Mucosa of gallbladder (tissue), 1 donor: ENCODE measurements at regions not wholly inside any gene's neighbourhood (a gene's known extent, or its start where the extent isn't known, plus 50 kb on each side); places are given as distances from the start of the nearest gene placed in this dataset.

Source experiments
- DNase-seq: peaks from one replicate; pipeline ENCODE4 v3.0.0-alpha.2; 2020; ENCODE audit warnings: low spot score
- donor health status: DM: no; HTN: no; CAD: no.

DNA sequence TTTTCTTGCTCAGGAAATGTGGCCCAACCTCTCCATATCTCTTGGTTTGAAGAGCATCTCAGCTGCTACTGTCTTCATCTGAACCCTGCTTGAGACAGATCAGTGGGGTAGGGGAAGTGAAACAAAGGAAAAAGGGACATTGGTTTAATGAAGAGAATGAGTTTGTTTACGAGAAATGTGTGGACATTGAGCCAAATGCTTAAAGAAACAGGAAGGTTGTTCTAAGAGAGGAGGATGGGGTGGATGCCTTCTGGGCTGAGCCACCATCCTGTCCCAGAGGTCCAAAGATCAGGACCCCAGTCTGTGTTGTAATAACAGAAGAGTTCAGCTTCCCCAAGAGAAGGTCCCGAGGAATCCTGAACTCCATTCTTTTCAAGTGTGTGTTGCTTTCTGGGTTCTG, 369.7 kb downstream of the INSC start:
- DNase-seq: no peak

GRCh38 chr11:15485432-15485831, 370.7 kb downstream of the INSC start:
- no peak for DNase-seq

GRCh38 chr11:15489281-15489680, 374.6 kb downstream of the INSC start:
- no peak for DNase-seq

DNA sequence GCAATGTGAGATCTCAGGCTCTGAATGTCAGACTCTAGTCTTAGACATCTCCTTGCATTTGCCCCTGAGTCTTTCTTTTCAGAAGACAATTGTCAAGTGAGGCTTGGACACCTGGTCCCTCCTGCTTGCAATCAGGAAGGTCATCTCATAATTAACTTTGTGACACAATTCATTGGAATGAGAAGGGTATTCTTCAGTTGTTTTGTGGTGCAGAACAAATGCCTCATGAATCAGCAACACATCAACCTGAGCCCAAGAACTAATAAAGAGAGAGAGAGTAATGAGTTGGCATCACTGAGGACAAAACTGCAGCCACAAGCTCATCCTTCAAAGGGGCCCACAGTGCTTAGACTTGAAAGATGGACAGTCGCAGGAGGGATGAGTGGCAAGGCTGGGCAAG, 375.8 kb downstream of the INSC start:
- DNase-seq: no peak

DNA sequence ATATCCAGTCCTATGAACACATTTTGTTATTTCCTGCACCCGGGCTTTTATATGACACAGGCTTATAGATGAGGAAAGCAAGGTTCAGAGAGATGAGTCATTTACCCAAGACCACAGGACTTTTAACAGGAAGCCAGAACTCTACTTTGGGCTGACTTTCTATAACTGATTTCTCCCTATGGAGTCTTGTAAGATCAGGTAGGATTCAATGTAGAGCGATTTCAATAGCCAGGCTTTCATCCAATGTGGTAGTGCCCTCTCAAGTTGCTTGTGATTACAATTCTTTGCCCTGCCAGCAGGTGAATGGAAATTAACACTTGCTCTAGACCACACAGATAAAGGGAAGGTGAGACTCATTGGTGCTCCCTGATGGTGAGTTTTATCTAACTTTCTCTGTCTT, 378.3 kb downstream of the INSC start:
- DNase-seq: no peak

DNA sequence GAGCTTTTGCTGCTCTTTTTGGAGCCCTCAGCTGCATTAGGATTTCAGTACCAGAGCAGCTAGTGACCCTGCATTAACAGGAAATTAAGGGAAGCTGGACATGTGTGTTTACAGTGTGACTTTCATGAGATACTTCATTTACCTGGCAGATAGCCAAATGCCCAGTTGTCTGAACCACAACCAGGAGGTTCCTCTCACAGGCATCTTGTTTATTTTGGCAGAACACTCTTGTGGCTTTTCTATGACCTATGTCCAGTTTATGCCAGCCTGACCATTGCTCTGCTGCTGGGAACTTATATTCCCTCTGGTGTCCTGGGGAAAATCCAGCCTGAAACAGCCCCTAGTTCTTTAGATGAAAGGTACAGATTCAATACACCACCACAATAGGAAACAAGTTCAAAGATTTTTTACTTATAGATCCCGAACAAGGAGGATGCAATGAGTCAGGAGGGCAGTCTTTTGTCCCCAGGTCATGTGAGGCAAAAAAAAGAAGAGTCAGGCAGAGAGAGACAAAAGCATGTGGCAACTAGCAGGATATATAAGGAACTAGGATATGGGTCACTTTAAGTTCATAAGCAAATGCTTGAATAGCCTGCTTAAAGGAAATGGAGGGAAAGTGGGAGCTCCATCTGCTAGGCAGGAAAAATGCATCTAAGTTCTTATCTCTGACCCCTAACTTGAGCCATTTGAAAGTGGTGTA, 379.3 kb downstream of the INSC start:
- peak; percentile 60 for DNase-seq

GRCh38 chr11:15494740-15495139, 380.0 kb downstream of the INSC start:
- DNase-seq: no peak

GRCh38 chr11:15495462-15495861, 380.7 kb downstream of the INSC start:
- DNase-seq: no peak

DNA sequence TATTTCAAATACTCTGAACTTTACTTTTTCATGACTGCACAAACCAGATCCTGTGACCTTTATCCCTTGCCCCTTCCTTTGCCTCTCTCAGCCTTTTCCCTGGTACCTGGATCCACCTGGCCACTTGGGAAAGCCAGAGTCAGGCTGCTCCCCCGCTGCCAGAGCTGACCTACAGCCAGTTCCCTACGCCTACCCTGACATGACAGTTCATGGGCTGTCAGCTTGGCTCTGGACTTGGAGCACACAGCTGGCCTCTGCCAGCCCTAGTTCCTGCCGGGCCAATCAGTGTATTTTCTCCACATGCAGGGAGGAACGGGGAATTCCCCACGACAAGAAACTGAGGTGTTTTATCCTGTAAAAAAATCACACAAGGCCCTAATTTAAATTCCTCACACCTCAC, 382.6 kb downstream of the INSC start:
- no peak for DNase-seq

DNA sequence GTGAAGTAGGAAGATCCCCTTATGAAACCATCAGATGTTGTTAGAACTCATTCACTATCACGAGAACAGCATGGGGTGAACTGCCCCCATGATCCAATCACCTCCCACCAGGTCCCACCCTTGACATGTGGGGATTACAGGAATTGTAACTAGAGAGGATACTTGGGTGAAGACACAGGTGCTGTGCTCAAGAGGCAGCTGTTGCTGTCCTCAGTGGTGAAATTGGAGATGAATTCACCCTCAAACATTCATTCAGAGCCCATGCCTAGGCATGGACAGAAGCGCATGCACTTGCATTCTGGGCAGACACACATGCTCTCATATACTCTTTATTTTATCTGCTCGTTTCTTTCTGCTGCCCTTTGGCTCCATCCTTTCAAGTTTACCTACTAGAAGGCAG, 385.0 kb downstream of the INSC start:
- no peak for DNase-seq

GRCh38 chr11:15500643-15501042, 385.9 kb downstream of the INSC start:
- DNase-seq: no peak

DNA sequence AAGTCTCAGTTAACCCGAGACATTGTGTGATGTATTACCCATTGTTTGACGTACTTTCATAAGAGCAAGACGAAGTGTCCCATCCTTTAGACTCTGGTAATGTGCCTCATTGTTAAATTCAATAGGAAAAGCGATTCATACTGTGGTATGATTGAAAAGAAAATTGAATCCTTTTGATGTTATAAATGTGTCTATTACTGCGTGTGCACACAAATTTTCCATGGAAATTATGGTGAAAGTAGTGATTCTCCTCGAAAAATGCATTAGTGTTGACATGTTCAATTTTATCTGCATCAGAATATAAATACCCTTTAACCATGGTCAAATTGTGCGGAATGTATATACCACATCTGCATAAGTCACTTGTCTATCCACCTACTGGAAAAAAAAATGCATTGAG, 386.8 kb downstream of the INSC start:
- no peak for DNase-seq

DNA sequence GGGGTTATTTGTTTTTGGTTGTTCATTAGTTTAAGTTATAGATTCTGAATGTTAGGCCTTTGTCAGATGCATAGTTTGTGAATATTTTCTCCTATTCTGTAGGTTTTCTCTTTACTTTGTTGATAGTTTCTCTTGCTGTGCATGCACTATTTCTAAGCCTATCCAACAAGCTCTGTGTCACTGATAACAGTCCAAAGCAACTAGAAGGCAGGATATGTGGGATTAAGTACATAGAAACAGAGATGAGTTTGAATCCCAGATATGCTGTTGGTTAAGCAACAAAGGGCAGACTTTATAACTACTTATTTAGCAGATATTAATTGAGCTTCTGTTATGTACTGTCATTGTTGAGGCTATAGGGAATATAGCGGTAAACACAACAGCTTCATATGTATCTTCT, 390.4 kb downstream of the INSC start:
- DNase-seq: no peak

DNA sequence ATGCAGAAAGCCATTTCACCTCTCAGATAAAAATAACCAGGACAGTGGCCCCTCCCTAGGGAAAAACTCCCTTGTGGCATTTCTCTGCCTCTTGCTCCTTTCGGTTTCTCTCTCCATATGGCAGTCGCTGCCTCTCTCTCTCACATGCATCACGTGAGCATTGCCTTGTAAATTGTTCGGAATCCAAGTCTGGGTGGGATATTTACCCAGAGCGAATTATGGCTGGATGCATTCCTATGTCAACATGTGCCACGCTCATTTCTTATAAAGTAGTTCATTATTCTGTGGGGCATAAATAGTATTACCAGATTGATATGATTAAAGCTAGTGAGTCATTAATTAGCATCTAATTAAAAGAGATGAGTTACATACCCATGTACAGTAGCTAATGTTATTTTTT, 392.9 kb downstream of the INSC start:
- peak; percentile 68 for DNase-seq

- DNase-seq: no peak
These were observed 394.4 kb downstream of the INSC start for GRCh38 chr11:15509082-15509481.

DNA sequence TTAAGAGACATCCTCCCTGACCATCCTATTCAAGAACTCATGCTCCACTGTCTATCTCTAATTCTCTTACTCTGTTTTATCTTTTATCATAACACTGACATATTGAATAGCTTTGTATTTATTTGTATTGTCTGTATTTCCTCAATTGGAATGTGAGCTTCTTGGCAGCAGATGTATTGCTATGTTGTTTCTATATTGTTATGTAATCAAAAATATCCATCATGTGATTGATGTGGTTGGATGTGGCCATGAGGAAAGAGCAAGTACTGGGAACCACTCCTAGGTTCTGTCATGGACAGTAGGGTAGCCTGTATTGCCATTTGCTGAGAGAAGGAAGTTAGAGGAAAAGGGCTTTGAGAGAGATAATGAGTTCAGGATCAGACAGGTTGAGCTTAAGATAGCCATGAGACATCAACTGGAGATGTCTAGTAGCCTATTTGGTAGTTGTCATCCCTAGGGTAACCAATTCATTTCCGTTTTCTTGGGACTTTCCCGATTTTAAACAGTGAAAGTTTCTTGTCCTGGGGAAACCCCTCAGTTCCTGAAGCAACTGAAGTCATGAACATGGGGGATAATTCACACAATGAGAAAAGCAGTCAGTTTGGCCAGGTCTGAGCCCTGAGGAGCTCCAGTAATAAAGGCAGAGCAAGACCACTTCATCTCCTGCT, 404.5 kb downstream of the INSC start:
- DNase-seq: no peak

- no peak for DNase-seq
These were observed 405.2 kb downstream of the INSC start for GRCh38 chr11:15519911-15520310.

DNA sequence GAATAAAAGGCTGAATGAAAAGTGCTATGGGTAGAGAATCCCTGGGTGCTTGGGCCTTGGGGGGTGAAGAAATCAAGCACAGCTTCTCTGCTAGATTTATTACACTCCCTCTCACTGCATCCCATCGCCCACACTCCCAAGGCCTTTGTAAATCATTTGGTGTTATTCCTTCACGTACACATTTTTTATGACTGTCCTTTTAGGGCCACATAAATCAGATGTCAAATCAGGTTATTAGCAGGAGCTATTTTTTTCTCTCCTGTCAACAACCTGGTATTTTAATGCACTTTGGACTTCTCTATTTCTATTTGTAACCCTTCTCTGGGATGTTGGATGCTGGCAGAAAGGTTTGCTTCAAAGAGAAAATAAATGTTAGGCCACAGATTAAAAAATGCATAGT, 408.8 kb downstream of the INSC start:
- no peak for DNase-seq

- DNase-seq: no peak
These were observed 410.9 kb downstream of the INSC start for GRCh38 chr11:15525582-15525981.

GRCh38 chr11:15526032-15526431, 411.3 kb downstream of the INSC start:
- DNase-seq: no peak

GRCh38 chr11:15526859-15527450, 412.2 kb downstream of the INSC start:
- DNase-seq: no peak

DNA sequence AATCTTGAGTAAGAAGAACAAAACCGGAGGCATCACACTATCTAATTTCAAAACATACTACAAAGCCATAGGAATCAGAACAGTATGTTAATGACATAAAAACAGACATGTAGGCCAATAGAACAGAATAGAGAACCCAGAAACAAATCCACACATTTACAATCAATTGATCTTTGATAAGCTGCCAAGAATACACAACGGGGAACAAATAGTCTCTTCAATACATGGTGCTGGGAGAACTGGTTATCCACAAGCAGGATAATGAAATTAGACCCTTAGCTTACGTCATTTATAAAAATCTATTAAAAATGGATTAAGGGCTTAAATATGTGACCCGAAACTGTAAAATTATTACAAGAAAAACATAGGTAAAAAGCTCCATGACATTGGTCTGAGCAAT, 417.7 kb downstream of the INSC start:
- no peak for DNase-seq

- DNase-seq: no peak
These were observed 419.5 kb downstream of the INSC start for GRCh38 chr11:15534266-15534665.
